Fibroblast of lung (primary cell): ENCODE measurements at regions not wholly inside any gene's neighbourhood (a gene's known extent, or its start where the extent isn't known, plus 50 kb on each side); places are given as distances from the start of the nearest gene placed in this dataset.

Experiments
- DNase-seq, 2 donors: peaks; one replicate each; pipeline versions ENCODE4 v3.0.0 to v3.0.0-alpha.2; 2010; ENCODE audit warnings: low read depth in 2 of 2
- H2AFZ ChIP-seq: 2 replicates; pipeline ENCODE4 v1.5.1; 2012; ENCODE audit warnings: low read length, control low read depth, inconsistent platforms
- H3K27ac ChIP-seq: 2 replicates; pipeline ENCODE4 v1.5.1; 2011; ENCODE audit warnings: low read length, control low read depth; ENCODE audit not compliant: insufficient read depth
- H3K27me3 ChIP-seq: 2 replicates; pipeline ENCODE4 v1.5.1; 2011; ENCODE audit warnings: mild to moderate bottlenecking, low read length; ENCODE audit not compliant: control insufficient read depth, insufficient read depth
- H3K36me3 ChIP-seq: 2 replicates; pipeline ENCODE4 v1.5.1; 2011; ENCODE audit warnings: low read length; ENCODE audit not compliant: control insufficient read depth, insufficient read depth
- H3K4me1 ChIP-seq: 2 replicates; pipeline ENCODE4 v1.5.1; 2011; ENCODE audit warnings: low read length; ENCODE audit not compliant: control insufficient read depth, insufficient read depth; ENCODE audit errors: extremely low read depth
- H3K4me2 ChIP-seq: 2 replicates; pipeline ENCODE4 v1.5.1; 2011; ENCODE audit warnings: low read length, control low read depth; ENCODE audit not compliant: insufficient read depth; ENCODE audit errors: extremely low read depth
- H3K4me3 ChIP-seq, 4 experiments: fragments of 200-600 bp in 1 of 4; sonication (generic) in 1 of 4; replicated peaks in 1 of 4; 2 replicates each; pipeline ENCODE4 v1.5.1; 2011 to 2016; ENCODE audit warnings: low read length in 4 of 4, low read depth in 3 of 4, mild to moderate bottlenecking in 3 of 4, control low read depth in 2 of 4, inconsistent platforms in 1 of 4, mixed read lengths in 1 of 4; ENCODE audit not compliant: insufficient read depth in 1 of 4; ENCODE audit errors: control extremely low read depth in 1 of 4
- H3K79me2 ChIP-seq: 2 replicates; pipeline ENCODE4 v1.5.1; 2012; ENCODE audit warnings: mild to moderate bottlenecking, low read length, inconsistent platforms; ENCODE audit not compliant: control insufficient read depth, insufficient read depth
- H3K9ac ChIP-seq: 2 replicates; pipeline ENCODE4 v1.5.1; 2011; ENCODE audit warnings: mild to moderate bottlenecking, low read length, control low read depth; ENCODE audit not compliant: insufficient read depth
- H3K9me3 ChIP-seq: 2 replicates; pipeline ENCODE4 v1.5.1; 2012; ENCODE audit warnings: low read depth, low read length; ENCODE audit not compliant: control insufficient read depth, insufficient read depth
- H4K20me1 ChIP-seq: 2 replicates; pipeline ENCODE4 v1.5.1; 2011; ENCODE audit warnings: low read length; ENCODE audit not compliant: control insufficient read depth, insufficient read depth; ENCODE audit errors: extremely low read depth
- CTCF ChIP-seq, 2 donors: IDR thresholded peaks in 1 of 2; conservative IDR thresholded peaks in 1 of 2; 1 replicate in 1 of 2; 2 replicates in 1 of 2; pipeline ENCODE4 v1.5.1; 2011 to 2012; ENCODE audit warnings: low read length in 2 of 2, control low read depth in 1 of 2, inconsistent platforms in 1 of 2, low read depth in 1 of 2, mild to moderate bottlenecking in 1 of 2
- EZH2 ChIP-seq: IDR thresholded peaks from 2 replicates; pipeline ENCODE4 v1.5.1; 2012; ENCODE audit warnings: low read length, control low read depth, mild to moderate bottlenecking; ENCODE audit errors: missing control alignments

- H3K27me3 ChIP-seq, result no peaks in the 10 kb centered on the region
- H2AFZ ChIP-seq, result no peak overlapping the region
- no peak for DNase-seq
- H3K27ac ChIP-seq, result no peak overlapping the region
- H3K36me3 ChIP-seq, result no peaks in the 10 kb centered on the region
- H3K79me2 ChIP-seq, result no peaks in the 10 kb centered on the region
- no peak overlapping the region for H3K9ac ChIP-seq
- H3K4me3 ChIP-seq, result no peak overlapping the region
- H3K4me1 ChIP-seq, result no peaks in the 10 kb centered on the region
- H3K4me2 ChIP-seq, result no peak overlapping the region
- no peaks in the 10 kb centered on the region for H3K9me3 ChIP-seq
- TF ChIP-seq CTCF (conservative IDR thresholded peaks at IDR 0.05 in 1 of 2, IDR thresholded peaks at IDR 0.05 in 1 of 2; ENCODE audit: low read depth in 1 of 2, low read length in 2 of 2), result no peak
- no peak for TF ChIP-seq EZH2
- H4K20me1 ChIP-seq, result no peaks in the 10 kb centered on the region
These were observed 1010.3 kb downstream of the NAALADL2 start for GRCh38 chr3:175869404-175869803.

- TF ChIP-seq CTCF (conservative IDR thresholded peaks at IDR 0.05 in 1 of 2, IDR thresholded peaks at IDR 0.05 in 1 of 2; ENCODE audit: low read depth in 1 of 2, low read length in 2 of 2), result no peak
- TF ChIP-seq EZH2, result no peak
- DNase-seq, result no peak
- Histone ChIP-seq H3K27me3 (no peaks in the 10 kb centered on the region), H3K79me2 (no peaks in the 10 kb centered on the region), H3K9ac (no peak overlapping the region), H3K4me2 (no peak overlapping the region), H3K4me3 (no peak overlapping the region), H4K20me1 (no peaks in the 10 kb centered on the region), H3K27ac (no peak overlapping the region), H3K4me1 (no peaks in the 10 kb centered on the region), H3K36me3 (no peaks in the 10 kb centered on the region), H3K9me3 (no peaks in the 10 kb centered on the region), H2AFZ (no peak overlapping the region)
These were observed 1009.5 kb downstream of the NAALADL2 start for GRCh38 chr3:175868626-175869025.

GRCh38 chr3:175865724-175866123 lies 1006.6 kb downstream of the NAALADL2 start:
- no peaks in the 10 kb centered on the region for H3K79me2 ChIP-seq
- H2AFZ ChIP-seq, result no peak overlapping the region
- no peaks in the 10 kb centered on the region for H3K27me3 ChIP-seq
- H3K9me3 ChIP-seq, result no peaks in the 10 kb centered on the region
- H3K4me1 ChIP-seq, result no peaks in the 10 kb centered on the region
- no peak overlapping the region for H3K27ac ChIP-seq
- no peaks in the 10 kb centered on the region for H3K36me3 ChIP-seq
- H3K9ac ChIP-seq, result no peak overlapping the region
- H3K4me2 ChIP-seq, result no peak overlapping the region
- TF ChIP-seq CTCF (conservative IDR thresholded peaks at IDR 0.05 in 1 of 2, IDR thresholded peaks at IDR 0.05 in 1 of 2; ENCODE audit: low read depth in 1 of 2, low read length in 2 of 2) (no peak), EZH2 (no peak)
- no peak for DNase-seq
- H4K20me1 ChIP-seq, result no peaks in the 10 kb centered on the region
- H3K4me3 ChIP-seq, result no peak overlapping the region
